GM19395 (cell line): ENCODE measurements at regions not wholly inside any gene's neighbourhood (a gene's known extent, or its start where the extent isn't known, plus 50 kb on each side); places are given as distances from the start of the nearest gene placed in this dataset.

Experiments used
- ATAC-seq: cut with Tn5 transposase; IDR thresholded peaks from one replicate; pipeline ENCODE4 v1.9.1; 2021; ENCODE audit warnings: mild to moderate bottlenecking, moderate library complexity; ENCODE audit not compliant: unreplicated experiment

GRCh38 chr11:23022854-23023253 lies 162.6 kb upstream of the CCDC179 start:
- no peak for ATAC-seq

- ATAC-seq: no peak
These were observed 163.0 kb upstream of the CCDC179 start for GRCh38 chr11:23023319-23023718.

GRCh38 chr11:23041001-23041503 lies 180.8 kb upstream of the CCDC179 start:
- ATAC-seq: no peak

- ATAC-seq: no peak
These were observed 198.4 kb upstream of the CCDC179 start for GRCh38 chr11:23058656-23059055.

- no peak for ATAC-seq
These were observed 203.0 kb upstream of the CCDC179 start for GRCh38 chr11:23063276-23063675.

- ATAC-seq: peak; percentile 83
These were observed 218.2 kb upstream of the CCDC179 start for GRCh38 chr11:23078289-23078971.

- peak; percentile 83 for ATAC-seq
These were observed 219.1 kb upstream of the CCDC179 start for GRCh38 chr11:23079382-23079813.

- ATAC-seq: no peak
These were observed 227.1 kb upstream of the CCDC179 start for GRCh38 chr11:23087407-23087806.

GRCh38 chr11:23090659-23091058 lies 230.4 kb upstream of the CCDC179 start:
- no peak for ATAC-seq

GRCh38 chr11:23095650-23096189 lies 235.4 kb upstream of the CCDC179 start:
- ATAC-seq: no peak

GRCh38 chr11:23097891-23098290 lies 237.6 kb upstream of the CCDC179 start:
- ATAC-seq: peak; percentile 62

- no peak for ATAC-seq
These were observed 239.0 kb upstream of the CCDC179 start for GRCh38 chr11:23099256-23099655.

- ATAC-seq: no peak
These were observed 240.5 kb upstream of the CCDC179 start for GRCh38 chr11:23100726-23101125.

GRCh38 chr11:23103416-23103815 lies 243.1 kb upstream of the CCDC179 start:
- ATAC-seq: no peak

- no peak for ATAC-seq
These were observed 251.3 kb upstream of the CCDC179 start for GRCh38 chr11:23111527-23111926.

GRCh38 chr11:23112390-23112789 lies 252.1 kb upstream of the CCDC179 start:
- ATAC-seq: no peak

- peak; percentile 66 for ATAC-seq
These were observed 253.0 kb upstream of the CCDC179 start for GRCh38 chr11:23112987-23113886.

GRCh38 chr11:23113887-23114216 lies 253.6 kb upstream of the CCDC179 start:
- no peak for ATAC-seq

GRCh38 chr11:23123753-23124152 lies 263.5 kb upstream of the CCDC179 start:
- ATAC-seq: no peak

GRCh38 chr11:23124249-23124648 lies 264.0 kb upstream of the CCDC179 start:
- ATAC-seq: no peak

- no peak for ATAC-seq
These were observed 264.7 kb upstream of the CCDC179 start for GRCh38 chr11:23124996-23125395.

- no peak for ATAC-seq
These were observed 267.4 kb upstream of the CCDC179 start for GRCh38 chr11:23127706-23128105.
